ENCODE measurements at regions not wholly inside any gene's neighbourhood (a gene's known extent, or its start where the extent isn't known, plus 50 kb on each side); places are given as distances from the start of the nearest gene placed in this dataset.

- TF ChIP-seq POLR2A (IDR thresholded peaks at IDR 0.05): no peak
- TF ChIP-seq, protein P1, sequence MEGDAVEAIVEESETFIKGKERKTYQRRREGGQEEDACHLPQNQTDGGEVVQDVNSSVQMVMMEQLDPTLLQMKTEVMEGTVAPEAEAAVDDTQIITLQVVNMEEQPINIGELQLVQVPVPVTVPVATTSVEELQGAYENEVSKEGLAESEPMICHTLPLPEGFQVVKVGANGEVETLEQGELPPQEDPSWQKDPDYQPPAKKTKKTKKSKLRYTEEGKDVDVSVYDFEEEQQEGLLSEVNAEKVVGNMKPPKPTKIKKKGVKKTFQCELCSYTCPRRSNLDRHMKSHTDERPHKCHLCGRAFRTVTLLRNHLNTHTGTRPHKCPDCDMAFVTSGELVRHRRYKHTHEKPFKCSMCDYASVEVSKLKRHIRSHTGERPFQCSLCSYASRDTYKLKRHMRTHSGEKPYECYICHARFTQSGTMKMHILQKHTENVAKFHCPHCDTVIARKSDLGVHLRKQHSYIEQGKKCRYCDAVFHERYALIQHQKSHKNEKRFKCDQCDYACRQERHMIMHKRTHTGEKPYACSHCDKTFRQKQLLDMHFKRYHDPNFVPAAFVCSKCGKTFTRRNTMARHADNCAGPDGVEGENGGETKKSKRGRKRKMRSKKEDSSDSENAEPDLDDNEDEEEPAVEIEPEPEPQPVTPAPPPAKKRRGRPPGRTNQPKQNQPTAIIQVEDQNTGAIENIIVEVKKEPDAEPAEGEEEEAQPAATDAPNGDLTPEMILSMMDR (IDR thresholded peaks at IDR 0.05): no peak
Measured at GRCh38 chr16:86934581-86935375, 356.4 kb downstream of the FOXL1 start.

Data from heart left ventricle (tissue), 13 donors.